Right renal pelvis (tissue), 4 donors: ENCODE measurements at regions not wholly inside any gene's neighbourhood (a gene's known extent, or its start where the extent isn't known, plus 50 kb on each side); places are given as distances from the start of the nearest gene placed in this dataset.
"Not testable (repeated sequence)": the region's sequence is repeated elsewhere in the genome, so short reads cannot be mapped to it uniquely, and the experiment has no call there.

Experiments
- DNase-seq, 4 donors: peaks; one replicate each; pipeline ENCODE4 v3.0.0-alpha.2; 2013; ENCODE audit warnings: low read depth in 4 of 4, low spot score in 3 of 4, missing footprints in 1 of 4

DNA sequence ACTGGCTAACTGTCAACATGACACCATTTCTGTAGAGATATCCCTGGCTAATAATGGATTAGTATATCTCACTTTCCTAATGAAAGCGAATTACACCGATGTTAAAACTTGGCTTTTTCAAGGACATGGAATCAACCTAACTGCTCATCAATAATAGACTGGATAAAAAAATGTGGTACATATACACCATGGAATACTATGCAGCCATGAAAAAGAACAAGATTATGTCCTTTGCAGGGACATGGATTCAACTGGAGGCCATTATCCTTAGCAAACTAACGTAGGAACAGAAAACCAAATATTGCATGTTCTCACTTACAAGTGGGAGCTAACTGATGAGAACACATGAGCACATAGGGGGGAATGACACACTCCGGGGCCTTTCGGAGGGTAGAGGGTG, 62.6 kb downstream of the ZIC1 start:
- no peak for DNase-seq

DNA sequence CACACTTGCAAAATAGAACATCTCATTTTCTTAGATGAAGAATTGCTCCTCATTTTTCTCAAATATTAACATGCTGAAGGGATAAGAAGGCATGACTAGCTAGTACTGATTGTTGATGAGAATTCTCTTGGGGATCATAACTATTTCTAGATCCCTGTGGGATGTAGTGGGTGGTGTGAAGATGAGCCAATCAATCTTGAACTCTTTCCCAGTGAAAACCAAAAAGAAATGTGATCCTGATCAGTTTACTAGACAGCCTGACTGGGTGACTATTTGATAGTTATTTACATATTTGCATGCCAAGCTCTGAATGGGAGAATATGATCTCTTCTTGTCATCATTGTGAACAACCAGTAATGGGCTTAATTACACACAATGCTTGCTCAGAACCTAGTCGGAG, 63.7 kb downstream of the ZIC1 start:
- no peak for DNase-seq

DNA sequence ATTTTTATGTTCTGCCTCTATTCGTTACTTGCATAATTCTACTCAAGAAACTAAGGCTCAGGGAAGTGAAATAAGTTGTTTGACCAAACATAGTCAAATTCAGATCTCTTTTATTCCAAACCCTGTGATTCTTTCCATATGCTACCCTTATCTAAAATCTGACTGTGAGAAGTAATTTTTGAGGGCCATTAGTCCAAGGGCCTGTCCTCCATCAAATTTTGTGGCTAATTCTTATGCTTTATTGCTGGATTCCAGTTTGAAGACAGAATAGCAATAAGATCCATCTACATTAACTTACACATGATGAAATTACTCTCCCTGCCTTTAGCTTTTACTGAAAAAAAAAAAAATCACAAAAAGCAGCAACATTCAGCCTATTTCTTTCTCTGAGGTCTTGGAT, 74.0 kb downstream of the ZIC1 start:
- no peak for DNase-seq

DNA sequence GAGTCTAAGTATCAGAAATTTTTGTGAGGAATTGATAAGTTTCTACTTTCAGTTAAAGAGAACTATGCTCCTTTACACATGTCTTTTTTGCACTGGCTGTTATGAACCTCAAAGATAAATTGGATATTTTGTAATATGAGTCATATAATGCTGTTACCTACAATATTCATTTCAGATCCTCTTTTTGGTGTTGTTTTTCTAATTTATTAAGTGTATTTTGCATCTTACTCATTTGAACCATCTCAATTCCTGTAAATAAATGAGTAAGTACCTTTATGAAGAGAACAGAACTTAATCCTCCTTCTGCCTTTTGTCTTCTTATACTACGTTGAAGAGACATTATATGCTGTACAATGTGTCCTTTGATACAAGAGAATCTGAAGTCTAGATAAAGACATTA, 74.4 kb downstream of the ZIC1 start:
- no peak for DNase-seq

DNA sequence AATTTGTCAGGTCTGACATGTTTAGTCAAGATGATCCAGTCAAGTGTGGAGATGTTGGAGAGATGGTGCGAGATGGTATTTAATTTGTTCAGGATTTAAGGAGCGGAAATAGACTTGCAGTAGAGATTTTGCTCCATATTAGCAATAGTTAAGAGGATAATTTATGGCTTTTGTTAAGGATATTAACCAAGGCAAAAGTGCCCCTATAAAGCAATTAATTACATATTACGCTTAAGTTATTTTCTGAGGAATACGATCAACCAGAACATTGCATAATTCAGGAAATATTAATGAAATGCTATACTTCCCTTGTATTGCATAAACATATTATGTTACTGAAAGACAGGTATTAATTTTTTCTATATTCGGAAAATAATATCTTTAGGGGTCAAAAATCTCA, 83.9 kb downstream of the ZIC1 start:
- no peak for DNase-seq

DNA sequence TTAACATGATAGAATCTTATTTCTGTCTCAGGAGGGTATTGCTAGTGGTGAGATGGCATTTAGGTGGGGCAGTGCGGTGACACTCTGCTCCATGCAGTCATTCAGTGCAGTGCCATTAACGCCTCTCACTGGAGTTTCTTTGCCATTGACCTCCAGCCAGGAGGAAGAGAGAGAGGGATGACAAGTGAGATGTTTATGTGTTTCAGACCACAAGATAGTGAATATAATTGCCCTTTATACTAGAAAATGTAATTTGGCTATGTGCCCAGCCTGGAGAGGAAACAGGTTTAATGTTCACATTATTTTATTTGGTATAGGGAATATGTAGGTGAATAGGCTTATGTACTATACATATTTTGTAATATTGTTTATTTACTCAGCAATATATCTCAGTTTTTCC, 84.5 kb downstream of the ZIC1 start:
- no peak for DNase-seq

DNA sequence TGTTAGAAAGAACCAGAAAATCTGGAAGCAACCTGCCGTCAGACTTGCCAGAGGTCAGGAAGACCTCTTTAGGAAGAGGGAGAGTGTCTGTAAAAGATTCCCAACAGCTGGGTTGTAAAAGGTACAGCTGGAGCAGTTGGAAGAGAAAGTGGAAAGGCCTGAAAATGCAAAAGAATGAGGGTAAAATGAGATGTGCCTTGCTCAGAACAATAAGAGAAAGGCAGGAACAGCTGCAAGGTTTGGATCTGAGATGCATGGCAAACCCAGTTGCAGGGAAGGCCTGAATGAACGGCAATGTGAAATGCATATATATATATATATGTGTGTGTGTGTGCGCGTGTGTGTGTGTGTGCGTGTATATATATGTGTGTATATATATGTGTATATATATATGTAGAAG, 88.1 kb downstream of the ZIC1 start:
- no peak for DNase-seq

DNA sequence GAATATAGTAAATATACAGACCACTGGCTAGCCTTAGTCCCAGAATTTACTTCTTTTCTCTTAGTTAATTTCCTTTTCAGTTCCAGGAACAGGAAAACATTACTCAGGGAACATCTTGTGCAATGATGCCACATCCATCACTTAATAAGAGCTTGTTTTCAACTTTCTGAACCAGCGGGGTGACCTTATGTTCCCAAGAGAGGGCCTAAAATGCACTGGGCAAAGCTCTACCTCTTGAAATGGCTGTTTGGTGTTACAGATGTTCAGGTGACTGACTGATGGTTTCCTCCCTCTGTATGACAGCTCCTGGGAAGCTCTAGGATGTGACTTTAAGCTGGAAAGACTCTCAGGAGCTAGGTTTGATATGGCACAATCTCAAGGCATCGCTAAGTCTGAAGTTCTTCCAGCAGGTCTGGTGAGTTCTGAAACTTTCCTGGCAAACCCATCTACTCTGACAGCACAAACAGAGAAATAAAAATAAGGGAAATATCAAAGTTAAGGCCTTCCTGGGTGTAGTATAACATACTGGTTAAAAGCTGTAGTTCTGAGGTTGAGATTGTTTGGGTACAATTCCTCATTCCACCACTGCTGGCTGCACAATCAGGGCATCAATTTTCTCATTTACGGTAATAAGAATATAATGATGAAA, 98.6 kb downstream of the ZIC1 start:
- DNase-seq: no peak

DNA sequence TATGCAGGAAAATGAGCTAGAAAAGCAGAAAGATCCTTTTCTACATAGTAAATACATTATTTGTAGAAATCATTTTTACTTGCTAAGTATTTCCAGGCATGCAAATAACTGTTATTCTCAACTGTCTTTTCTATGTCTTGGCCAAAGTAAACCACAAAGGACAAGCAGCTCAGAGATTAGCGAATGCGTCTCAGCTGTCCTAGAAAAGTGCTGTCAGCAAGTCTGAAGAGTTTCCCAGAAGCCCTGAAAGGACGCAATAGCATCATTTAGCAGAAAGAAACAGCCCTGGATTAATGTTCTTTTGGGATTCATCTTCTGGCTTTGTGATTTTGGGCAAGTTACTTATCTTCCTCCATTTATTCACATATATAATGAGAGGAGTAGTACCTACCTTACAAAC, 100.3 kb downstream of the ZIC1 start:
- DNase-seq: no peak

DNA sequence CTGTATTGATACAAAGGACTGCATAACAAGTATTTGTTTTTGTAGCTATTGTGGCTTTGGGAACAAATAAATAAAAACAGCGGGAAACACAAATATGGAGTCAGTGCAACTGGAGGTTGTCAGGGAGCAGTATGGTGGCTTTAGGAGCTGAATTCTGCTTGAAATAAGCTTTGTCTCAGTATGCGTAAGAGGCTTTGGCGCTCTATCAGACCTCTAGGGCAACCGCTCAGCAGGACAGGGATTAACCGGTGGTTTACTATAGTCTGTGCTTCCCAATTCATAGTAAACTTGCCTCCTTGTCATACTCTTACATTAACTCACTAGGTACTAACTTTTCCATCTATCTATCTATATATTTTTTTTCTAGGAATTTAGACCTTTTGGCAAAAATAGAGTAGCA, 104.6 kb downstream of the ZIC1 start:
- DNase-seq: no peak

DNA sequence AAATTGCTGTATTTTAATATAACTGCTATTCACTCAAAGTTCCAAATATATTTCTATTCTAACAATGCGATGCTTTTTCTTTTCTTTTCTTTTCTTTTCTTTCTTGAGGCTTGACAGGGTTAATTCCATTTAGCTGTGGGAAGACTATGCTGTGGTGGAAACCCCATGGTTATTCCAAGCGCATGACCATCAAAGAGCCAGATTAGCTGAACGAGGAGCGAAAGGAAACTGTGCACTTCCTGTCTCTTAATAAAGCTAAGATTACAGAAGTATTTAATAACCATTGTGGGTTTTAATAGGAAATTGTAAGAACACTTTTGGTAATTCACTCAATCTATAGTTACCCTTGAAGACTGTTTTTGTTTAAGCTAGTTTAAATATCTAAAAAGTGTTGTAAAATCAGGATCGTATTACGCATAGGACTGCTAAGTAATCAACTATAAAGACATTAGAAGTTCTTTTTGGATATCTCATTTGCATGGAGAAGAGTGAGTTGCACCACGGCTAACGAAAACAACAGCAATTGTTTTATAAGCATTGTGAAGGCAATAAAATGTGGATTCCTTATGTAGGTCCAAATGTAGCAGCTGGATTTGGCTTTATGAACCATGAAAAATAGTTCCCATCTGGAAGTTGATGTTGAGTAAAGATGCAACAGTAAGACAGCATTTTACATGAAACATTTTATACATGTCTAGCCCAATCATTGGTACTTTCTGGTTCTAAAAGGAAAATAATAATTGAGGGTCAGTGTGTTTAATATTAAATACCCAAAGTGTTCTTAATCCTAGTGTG, 105.4 kb downstream of the ZIC1 start:
- DNase-seq: no peak

DNA sequence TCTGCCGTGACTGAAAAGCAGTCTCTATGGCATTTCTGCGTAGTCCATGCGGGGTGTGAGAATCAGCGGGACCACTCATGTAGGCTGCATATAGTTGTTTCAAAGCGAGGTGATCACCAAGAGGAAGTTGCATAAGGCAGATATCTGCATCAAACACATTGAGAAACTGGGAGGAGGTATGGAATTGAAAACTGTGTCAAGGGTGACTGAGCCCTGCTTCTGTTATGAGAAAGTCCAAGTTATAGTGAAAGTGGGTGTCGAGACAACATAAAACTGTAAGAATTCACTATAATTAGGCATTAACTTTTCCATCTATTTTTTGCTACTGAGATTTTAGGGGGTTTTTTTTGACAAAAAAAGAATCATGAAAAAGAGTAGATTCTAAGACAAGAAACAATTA, 109.3 kb downstream of the ZIC1 start:
- DNase-seq: no peak

DNA sequence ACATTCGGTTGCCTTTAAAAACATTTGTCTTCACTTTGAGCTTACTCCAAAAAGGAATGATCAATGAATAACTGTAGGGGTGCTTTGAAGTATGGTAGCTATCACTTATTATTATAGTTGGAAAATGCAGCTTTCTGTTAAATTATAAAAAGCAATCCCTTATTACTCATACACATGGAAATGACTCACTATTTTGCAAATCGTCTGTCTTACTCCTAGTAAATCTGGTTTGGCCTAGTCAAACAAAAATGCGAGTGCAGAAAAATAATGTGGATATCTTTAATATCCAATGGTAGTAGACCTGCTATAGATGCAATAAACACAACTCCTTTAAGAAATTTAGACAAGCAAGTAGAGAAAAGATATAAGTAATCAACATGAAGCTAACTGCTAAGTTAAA, 112.5 kb downstream of the ZIC1 start:
- DNase-seq: no peak

DNA sequence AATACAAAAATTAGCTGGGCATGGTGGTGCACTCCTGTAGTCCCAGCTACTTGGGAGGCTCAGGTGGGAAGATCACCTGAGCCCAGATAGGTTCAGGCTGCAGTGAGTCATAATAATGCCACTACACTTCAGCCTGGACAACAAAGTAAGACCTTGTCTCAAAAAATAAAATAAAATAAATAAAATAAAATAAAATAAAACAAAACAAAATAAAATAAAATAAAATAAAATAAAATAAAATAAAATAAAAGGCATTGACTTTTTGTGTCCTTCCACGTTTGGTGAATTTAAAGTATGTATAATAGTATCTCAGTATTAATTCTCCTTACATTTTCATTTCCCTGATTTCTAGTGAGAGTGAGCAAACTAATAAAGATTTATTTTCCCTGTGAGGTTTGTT, 113.6 kb downstream of the ZIC1 start:
- DNase-seq: not testable (repeated sequence)

DNA sequence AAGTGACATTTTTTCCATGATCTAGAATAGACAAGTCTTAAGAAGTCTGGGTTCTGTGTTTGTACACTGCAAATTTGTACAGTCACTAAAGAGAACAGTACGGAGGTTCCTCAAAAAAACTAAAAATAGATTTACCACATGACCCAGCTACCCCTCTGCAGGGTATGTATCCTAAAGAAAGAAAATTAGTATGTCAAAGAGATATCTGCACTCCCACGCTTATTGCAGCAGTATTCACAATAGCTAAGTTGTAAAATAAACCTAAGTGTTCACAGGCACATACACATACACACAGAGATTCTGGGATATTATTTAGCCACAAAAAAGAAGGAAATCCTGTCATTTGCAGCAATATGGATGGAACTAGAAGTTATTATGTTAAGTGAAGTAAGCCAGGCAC, 120.4 kb downstream of the ZIC1 start:
- no peak for DNase-seq

DNA sequence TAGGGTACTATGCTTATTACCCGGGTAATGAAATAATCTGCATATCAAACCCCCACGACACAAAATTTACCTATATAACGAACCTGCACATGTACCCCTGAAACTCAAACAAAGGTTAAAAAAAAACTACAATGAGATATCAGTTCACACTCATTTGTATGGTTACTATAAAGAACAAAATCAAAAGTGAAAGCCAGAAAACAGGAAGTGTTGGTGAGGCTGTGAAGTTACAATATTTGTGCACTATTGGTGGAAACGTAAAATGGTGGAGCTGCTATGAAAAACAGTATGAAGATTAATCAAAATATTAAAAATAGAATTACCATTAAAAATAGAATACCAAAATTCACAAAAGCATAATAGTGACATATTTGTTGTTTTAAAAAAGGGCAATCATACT, 128.9 kb downstream of the ZIC1 start:
- DNase-seq: no peak

DNA sequence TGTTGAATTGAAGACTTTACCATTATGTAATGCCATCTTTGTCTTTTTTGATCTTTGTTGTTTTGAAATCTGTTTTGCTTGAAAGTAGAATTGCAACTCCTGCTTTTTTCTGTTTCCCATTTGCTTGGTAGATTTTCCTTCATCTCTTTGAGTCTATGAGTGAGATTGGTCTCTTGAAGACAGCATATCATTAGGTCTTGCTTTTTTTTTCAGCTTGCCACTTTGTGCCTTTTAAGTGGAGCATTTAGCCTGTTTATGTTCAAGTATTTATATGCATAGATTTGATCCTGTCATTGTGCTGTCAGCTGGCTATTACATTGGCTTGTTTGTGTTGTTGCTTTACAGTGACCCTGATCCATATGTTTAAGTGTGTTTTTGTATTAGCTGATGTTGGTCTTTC, 131.8 kb downstream of the ZIC1 start:
- no peak for DNase-seq

DNA sequence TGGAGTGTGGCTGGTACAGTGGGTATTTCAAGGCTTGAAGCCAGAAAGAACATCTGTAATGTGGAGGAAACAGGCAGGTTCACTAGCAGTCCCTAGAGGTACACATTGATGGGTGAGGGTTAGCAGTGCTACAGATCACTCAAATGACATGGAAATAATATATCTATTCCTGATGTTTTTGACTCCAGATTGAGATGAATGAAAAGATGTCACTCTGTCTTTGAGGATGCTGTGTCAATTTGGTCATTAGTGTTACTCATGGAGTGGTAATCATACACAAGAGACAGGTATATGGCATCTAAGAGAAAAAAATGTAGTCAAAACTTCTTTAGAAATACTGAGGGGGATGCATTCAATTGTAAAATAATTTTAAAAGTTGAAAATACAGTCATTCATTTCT, 135.1 kb downstream of the ZIC1 start:
- no peak for DNase-seq

DNA sequence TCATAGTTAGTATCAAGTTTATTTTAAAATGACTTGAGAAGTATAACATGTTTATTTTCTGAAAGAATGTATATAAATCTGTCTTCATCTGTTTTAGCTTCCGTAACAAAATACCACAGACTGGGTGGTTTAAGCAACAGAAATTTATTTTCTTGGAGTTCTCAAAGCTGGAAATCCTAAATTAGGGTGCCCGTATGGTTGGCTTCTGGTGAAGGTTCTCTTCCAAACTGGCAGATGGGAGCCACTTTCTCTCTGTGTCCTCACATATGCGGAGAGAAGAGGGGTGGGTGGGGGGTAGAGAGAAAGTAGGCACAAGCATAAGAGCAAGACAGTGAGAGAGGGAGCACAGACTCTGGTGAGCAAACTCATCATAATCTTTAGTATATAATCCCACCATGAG, 142.3 kb downstream of the ZIC1 start:
- DNase-seq: no peak

DNA sequence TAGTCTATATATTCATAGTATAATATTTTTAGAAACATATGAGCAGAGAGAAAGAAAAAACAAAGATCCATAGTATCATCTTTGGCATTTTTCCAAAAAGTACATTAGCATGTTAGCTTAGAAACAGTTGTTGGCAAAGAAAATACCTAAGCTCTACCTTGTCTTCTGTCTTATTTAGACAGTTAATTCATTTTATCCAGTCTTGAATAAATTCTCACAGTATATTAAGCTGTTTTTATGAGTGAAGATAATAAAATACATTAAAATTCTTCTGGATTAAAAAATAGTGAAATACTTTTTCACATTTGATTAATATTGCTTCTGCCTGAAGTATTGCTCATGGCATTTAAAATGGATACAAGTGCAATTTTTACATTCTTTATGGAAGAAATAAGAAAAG, 145.2 kb downstream of the ZIC1 start:
- no peak for DNase-seq

DNA sequence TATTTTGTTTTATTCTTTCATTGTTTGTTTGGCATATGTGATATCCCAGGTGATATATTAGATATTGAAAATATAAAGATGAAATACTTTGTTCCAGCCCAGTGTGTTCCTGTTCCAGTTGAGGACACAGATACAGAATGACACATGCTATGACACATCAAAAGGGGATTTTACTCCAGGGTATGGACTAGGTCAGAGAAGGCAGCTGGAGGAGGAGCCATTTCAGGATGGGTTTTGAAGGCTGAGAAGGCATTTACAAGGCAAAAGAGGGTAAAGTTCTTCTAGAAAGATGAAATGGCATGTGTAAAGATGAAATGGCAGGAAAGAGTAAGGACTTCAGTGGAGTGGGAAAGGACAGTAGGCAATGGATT, 163.8 kb downstream of the ZIC1 start:
- DNase-seq: no peak

DNA sequence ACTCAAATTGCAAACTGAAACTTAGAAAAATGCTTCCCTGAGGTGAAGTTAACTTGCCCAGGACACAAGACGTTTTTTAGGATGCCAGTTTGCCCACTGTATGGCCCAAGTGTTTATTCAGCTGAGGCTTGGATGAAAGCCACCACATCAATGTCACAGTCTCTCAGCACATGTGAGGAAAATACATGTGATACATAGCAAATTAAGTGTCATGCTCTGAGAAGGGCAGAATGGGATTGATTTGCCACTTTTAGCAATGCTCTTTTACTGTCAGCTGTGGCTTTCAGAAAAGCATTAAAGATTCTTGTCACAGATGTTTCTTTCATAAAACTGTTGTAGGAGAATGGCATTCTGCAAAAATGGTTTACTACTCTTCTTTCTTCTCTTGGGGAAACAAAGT, 165.5 kb downstream of the ZIC1 start:
- no peak for DNase-seq

DNA sequence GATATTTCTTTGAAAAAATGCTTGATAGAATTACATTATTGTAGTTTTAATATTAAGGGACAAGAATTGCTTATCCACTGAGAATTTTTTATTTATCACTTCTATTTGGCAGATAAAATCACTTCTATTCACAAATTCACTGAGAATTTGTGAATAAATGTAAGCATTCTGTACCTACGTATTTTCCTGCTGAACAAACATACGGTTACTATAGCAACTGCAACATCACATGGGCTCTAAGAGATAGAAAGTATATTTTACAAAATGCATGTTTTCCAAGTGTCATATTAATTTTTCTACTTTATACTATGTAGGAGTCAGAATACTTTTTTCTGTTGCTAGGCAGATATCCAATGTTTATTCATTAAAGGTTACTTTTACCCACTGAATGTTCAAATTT, 166.2 kb downstream of the ZIC1 start:
- DNase-seq: no peak
